Renal pelvis (tissue), 1 donor: ENCODE measurements at regions not wholly inside any gene's neighbourhood (a gene's known extent, or its start where the extent isn't known, plus 50 kb on each side); places are given as distances from the start of the nearest gene placed in this dataset.
"Not testable (repeated sequence)": the region's sequence is repeated elsewhere in the genome, so short reads cannot be mapped to it uniquely, and the experiment has no call there.

Experiments used
- DNase-seq: peaks from one replicate; pipeline ENCODE4 v3.0.0-alpha.2; 2013

GRCh38 chr9:34793428-34793827, 83.5 kb upstream of the CCL21 start:
- DNase-seq, result no peak

- DNase-seq, result no peak
Measured at GRCh38 chr9:34783951-34784487, 74.1 kb upstream of the CCL21 start.

- no peak for DNase-seq
Measured at GRCh38 chr9:34782372-34782771, 72.4 kb upstream of the CCL21 start.

- no peak for DNase-seq
Measured at GRCh38 chr9:34777666-34778065, 67.7 kb upstream of the CCL21 start.

GRCh38 chr9:34773955-34774354, 64.0 kb upstream of the CCL21 start:
- DNase-seq, result no peak

GRCh38 chr9:34773306-34773910, 63.5 kb upstream of the CCL21 start:
- no peak for DNase-seq

GRCh38 chr9:34771007-34771406, 61.1 kb upstream of the CCL21 start:
- DNase-seq, result no peak

GRCh38 chr9:34767087-34767486, 57.2 kb upstream of the CCL21 start:
- not testable (repeated sequence) for DNase-seq

- DNase-seq, result not testable (repeated sequence)
Measured at GRCh38 chr9:34760196-34761040, 50.5 kb upstream of the CCL21 start.
